HEK293T (cell line): ENCODE measurements at regions not wholly inside any gene's neighbourhood (a gene's known extent, or its start where the extent isn't known, plus 50 kb on each side); places are given as distances from the start of the nearest gene placed in this dataset.

Source experiments
- BHLHE40 ChIP-seq: fragments of 450-650 bp; IDR thresholded peaks from 2 replicates; pipeline ENCODE4 v1.6.1; 2016; ENCODE audit warnings: mild to moderate bottlenecking, moderate library complexity, borderline replicate concordance
- ELF4 ChIP-seq: fragments of 450-650 bp; IDR thresholded peaks from 2 replicates; pipeline ENCODE4 v1.6.1; 2017; ENCODE audit warnings: antibody characterized with exemption
- FOXA1 ChIP-seq: fragments of 450-650 bp; IDR thresholded peaks from 2 replicates; pipeline ENCODE4 v1.6.1; 2016; ENCODE audit warnings: mild to moderate bottlenecking
- FOXK2 ChIP-seq: fragments of 450-650 bp; IDR thresholded peaks from 2 replicates; pipeline ENCODE4 v1.6.1; 2016; ENCODE audit warnings: mild to moderate bottlenecking
- FOXM1 ChIP-seq: fragments of 450-650 bp; IDR thresholded peaks from 2 replicates; pipeline ENCODE4 v1.6.1; 2017; ENCODE audit warnings: mild to moderate bottlenecking, borderline replicate concordance
- HDGF ChIP-seq: fragments of 450-650 bp; IDR thresholded peaks from 2 replicates; pipeline ENCODE4 v1.6.1; 2017; ENCODE audit warnings: antibody characterized with exemption, borderline replicate concordance
- SP1 ChIP-seq: fragments of 450-650 bp; IDR thresholded peaks from 2 replicates; pipeline ENCODE4 v1.6.1; 2017

- TF ChIP-seq BHLHE40 (no peak), FOXK2 (no peak), SP1 (no peak), FOXM1 (no peak), HDGF (no peak), ELF4 (no peak), FOXA1 (no peak)
Observed at GRCh38 chr9:118478752-118479151, 774.5 kb downstream of the TLR4 start.
